CD4-positive, alpha-beta T cell treated with Interferon alpha-2 for 1 hour (primary cell): ENCODE measurements at regions not wholly inside any gene's neighbourhood (a gene's known extent, or its start where the extent isn't known, plus 50 kb on each side); places are given as distances from the start of the nearest gene placed in this dataset.
"Not testable (repeated sequence)": the region's sequence is repeated elsewhere in the genome, so short reads cannot be mapped to it uniquely, and the experiment has no call there.

Experiments used
- DNase-seq, 2 donors: peaks; one replicate each; pipeline ENCODE4 v3.0.0-alpha.2; 2020 to 2022

DNA sequence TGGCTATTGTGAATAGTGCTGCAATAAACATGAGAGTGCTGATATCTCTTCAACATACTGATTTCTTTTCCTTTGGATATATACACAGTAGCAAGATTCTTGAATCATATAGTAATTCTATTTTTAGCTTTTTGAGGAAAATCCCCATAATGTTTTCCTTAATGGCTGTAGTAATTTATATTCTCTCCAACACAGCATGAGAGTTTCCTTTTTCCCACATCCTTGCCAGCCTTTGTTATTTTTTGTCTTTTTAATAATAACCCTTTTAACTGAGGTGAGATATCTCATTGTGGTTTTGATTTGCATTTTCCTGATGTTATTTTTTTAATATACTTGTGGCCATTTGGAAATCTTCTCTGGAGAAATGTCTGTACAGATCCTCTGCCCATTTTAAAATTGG, 132.6 kb downstream of the PRL start:
- DNase-seq: no peak

DNA sequence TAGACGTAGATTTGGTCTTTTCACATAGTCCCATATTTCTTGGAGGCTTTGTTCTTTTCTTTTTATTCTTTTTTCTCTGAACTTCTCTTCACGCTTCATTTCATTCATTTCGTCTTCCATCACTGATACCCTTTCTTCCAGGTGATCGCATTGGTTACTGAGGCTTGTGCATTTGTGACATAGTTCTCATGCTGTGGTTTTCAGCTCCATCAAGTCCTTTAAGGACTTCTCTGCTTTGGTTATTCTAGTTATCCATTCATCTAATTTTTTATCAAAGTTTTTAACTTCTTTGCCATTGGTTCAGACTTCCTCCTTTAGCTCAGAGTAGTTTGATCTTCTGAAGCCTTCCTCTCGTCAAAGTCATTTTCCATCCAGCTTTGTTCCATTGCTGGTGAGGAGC, 125.8 kb downstream of the PRL start:
- not testable (repeated sequence) for DNase-seq

DNA sequence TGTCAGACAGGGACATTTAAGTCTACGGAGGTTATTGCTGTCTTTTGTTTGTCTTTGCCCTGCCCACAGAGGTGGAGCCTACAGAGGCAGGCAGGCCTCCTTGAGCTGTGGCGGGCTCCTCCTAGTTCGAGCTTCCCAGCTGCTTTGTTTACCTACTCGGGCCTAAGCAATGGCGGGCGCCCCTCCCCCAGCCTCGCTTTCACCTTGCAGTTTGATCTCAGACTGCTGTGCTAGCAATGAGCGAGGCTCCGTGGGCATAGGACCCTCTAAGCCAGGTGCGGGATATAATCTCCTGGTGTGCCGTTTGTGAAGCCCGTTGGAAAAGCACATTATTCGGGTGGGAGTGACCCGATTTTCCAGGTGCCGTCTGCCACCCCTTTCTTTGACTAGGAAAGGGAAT, 125.0 kb downstream of the PRL start:
- DNase-seq: not testable (repeated sequence)

DNA sequence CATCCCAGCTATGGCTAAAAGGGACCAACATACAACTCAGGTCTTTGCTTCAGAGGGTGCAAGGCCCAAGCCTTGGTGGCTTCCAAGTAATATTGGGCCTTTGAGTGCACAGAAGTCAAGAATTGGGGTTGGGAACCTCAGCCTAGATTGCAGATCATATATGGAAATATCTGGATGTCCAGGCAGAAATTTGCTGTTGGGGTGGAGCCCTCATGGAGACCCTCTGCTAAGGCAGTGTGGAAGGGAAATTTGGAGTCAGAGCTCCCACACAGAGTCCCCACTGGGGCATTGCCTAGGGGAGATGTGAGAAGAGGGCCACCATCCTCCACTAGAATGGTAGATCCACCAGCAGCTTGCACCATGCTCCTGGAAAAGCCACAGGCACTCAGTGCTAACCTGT, 123.5 kb downstream of the PRL start:
- DNase-seq: no peak

DNA sequence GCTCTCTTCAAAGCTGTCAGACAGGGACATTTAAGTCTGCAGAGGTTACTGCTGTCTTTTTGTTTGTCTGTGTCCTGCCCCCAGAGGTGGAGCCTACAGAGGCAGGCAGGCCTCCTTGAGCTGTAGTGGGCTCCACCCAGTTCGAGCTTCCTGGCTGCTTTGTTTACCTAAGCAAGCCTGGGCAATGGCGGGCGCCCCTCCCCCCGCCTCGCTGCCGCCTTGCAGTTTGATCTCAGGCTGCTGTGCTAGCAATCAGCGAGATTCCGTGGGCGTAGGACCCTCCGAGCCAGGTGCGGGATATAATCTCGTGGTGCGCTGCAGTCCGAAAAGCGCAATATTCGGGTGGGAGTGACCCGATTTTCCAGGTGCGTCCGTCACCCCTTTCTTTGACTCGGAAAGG, 116.6 kb downstream of the PRL start:
- DNase-seq: not testable (repeated sequence)

DNA sequence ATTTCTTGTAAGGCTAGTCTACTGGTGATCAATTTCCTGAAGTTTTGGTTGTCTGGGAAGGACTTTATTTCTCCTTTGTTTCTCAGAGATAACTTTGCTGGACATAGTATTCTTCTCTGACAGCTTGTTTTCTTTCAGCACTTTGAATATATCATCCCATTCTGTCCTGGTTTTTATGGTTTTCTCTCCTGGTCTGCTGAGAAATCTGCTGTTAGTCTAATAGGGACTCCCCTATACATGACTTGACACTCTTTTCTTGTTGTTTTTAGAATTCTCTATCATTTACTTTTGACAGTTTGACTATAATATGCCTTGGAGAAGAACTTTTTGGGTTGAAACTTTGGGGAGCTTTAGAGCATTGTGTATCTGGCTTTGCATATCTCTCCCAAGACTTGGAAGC, 112.5 kb downstream of the PRL start:
- no peak for DNase-seq

DNA sequence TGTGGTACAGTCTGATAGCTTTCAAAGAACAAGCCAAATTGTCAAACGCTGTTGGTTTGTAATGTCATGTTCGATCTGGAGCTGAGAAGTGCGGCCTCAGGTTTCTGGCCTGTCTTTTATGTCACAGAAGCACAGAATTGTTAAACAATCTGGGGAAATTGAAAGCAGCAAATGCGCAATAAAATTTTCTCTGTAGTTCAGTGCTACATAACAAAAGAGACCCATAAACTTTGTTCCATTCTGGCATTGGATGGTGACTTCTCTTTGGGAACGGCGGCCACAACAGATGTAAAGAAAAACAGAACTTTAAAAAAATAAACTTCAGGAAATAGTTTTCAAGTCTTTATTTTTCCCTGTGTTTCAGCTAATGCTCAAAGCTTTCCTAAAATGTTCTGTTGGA, 106.9 kb downstream of the PRL start:
- DNase-seq: no peak

DNA sequence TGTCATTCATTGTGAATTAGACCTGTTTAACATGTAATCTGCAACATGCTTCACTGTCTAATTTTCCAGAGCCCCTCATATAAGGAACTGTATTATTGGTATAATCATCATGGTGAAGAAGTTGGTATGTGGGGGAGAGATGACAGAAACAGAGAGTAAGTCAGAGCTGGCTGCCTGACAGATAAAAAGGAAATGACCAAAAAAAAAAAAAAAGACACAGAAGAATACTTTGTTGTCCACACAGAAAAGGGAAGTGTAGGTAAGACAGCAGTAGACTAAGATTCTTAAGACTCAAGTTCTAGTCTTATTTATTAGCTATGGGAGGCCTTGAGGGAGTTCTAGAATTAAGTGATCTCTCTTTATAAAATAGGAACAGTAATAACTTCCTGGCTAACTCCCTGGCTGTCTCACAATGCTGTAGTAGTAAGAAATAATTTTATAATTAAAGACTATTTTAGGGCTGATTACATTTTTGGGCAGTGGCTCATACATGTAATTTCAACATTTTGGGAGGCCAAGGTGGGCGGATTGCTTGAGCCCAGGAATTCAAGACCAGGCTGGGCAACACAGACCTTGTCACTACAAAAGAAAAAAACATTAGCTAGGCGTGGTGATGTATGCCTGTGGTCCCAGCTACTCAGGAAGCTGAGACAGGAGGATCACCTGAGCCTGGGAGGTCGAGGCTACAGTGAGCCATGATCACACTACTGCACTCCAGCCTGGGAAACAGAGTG, 102.5 kb downstream of the PRL start:
- no peak for DNase-seq

DNA sequence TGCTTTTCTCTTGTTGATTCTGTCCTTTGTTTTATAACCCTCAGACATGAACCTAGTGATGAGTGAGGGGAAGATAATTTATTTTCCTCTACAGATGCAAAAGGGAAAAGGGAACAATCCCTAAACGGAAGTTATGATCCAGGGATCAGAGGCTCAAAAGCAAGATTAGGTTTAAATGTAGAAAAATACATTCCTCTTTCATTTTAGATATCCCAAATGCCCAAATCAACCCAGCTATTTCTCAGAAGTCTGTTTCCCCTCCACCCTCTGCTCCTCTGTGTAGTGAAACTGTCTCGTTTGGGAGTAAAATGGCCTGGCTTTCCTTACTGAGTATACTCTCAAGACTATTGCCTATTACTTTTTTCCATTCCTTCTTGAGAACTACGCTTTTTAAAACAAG, 97.1 kb downstream of the PRL start:
- no peak for DNase-seq

DNA sequence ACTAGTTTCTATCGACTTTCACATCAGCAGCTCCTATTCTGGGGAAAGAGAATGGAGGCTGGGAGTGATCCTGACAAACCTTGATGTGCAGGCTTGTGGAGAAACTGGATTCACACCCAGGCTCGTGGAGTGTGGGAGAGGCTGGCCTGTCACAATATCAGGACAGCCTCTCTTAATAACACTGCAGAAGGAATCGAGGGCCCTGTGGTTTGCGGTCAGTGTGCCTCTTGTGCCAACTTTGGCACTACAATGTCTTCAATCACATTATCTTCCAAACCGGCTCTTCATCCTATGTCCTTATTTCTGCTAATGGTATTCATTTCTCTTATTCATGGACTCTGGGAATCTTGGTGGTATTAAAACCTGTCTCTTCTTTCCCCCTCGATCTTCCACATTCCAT, 92.7 kb downstream of the PRL start:
- DNase-seq: no peak

DNA sequence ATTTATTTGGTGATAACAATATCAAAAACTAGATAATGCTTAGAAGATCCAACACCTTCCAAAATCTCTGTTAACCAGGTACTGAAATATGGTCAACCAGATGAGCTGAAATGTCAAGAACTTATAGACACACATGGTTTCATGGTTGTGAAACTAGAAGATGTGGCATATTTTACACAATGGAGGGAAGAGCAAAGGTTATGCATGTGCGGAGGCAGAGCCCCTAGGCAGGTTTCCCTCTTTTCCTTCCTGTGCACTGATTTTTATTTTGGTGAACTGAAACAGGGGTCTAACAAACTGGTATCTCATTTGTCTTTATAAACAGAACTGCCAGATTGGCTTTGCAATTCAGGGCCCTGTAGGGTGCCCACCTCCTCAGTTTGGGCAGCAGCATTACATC, 91.6 kb downstream of the PRL start:
- no peak for DNase-seq

DNA sequence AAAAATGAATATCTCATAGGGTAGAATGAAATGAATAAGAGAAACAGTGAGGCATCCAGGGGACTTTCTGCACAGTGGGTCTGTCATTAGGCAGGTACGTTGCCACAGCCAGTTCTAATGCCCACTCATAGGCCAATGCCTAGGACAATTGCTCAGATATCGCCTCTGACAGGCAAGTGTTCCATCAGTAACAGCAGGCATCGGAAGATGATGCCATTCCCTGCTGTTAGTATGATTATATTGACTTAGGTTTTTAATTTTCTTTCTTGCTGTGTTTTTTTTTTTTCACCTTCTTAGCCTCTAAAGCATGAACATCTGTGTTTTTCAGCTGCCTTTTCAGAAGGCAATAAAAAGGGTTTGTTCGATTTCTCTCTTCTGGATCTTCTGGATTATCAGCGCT, 90.7 kb downstream of the PRL start:
- no peak for DNase-seq

DNA sequence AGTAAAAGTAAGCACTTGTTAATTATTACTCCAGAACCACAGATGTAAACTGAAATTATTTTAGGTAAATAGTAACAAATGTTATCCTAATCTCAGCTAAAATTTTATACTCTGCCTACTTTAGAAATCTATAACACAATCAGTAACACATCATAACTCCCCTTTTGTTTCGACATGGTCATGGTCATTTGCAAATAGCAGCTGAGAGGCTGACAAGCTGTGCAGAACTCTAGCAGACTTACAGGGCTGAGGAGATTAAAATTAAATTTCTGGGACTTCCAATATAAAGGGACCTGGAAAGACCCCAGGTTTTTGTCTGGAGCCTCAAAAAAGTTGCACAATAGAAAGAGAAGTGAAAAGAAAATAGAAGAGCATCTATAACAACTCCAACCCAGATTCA, 88.8 kb downstream of the PRL start:
- DNase-seq: no peak

DNA sequence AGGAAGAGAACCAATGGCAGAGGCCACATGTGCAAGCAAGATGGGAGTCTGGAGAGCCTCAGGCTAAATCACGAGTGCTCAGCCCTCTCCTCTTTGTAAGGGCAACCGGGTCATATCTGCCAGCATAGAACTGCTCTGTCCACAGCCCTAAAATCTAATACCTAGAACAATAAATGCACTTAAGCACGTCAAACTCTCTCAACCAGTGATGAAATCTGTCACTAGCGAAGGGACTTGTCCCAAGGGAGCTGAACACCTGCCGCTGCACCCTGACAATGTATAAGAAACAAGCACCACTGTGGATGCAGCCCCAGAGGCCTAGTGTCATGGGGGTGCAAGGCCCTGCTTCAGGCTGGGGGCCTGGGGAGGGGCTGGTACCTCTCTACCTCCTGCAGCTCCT, 82.5 kb downstream of the PRL start:
- DNase-seq: no peak

DNA sequence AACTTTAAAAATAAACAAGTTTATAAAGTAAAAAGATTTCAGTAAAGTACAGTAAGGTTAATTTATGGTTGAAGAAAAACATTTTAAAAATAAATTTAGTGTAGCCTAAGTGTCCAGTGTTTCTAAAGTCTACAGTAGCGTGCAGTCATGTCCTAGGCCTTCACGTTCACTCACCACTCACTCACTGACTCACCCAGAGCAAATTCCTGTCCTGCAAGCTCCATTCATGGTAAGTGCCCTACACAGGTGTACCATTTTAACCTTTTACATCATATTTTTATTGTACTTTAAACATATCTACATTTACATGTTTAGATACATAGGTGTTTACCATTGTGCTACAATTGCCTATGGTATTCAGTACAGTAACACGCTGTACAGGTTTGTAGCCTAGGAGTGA, 81.4 kb downstream of the PRL start:
- DNase-seq: not testable (repeated sequence)

DNA sequence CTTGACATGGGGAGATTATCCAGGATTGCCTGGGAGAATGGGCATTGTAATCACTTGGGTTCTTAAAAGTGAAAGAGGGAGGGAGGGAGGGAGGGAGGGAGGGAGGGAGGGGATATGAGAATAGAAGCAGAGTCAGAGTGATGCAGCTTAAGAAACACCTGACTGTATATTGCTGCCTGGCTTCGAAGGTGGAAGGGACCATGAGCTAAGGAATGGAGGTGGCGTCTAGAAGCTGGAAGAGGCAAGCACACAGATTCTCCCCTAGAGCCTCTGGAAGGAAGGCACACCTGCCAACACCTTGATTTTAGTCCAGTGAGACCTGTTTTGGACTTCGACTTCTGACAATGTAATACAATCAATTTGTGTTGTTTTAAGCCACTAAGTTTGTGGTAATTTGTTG, 78.4 kb downstream of the PRL start:
- no peak for DNase-seq

DNA sequence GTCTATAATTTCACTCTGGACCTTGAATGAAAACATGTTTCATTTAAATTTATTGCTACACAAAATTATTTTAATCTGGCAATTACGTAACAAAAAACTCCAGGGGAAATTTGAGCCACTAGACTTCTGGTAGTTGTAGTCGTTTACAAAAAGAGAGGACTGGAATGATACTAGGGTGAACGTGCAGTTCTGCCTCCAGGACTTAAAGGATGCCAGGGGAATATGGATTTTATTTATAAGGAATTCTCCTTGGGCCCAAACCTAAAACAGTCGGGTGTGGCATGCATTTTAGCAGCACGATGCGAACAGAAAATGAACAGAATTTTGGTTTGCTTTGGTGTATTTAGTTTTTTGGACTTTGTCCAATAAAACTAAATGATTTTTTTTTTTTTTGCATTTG, 76.9 kb downstream of the PRL start:
- DNase-seq: no peak

DNA sequence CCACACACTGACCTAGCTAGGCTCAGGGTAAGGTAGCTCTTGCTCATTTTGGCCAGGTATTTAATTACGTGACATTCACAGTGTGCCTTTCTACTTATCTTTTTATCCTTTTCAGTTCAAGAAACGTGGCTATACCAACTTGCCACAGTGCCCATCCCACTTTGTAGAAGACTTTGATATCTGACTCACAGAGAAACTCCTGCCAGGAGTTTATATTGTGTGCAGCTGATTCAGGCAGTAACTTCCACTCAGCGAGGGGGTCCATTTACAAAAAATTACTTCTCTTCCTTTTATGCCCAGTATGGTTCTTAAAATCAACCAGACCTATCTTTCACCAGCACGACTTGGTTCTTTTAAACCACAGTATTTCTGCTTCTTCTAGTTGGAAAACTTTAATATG, 75.6 kb downstream of the PRL start:
- DNase-seq: no peak

DNA sequence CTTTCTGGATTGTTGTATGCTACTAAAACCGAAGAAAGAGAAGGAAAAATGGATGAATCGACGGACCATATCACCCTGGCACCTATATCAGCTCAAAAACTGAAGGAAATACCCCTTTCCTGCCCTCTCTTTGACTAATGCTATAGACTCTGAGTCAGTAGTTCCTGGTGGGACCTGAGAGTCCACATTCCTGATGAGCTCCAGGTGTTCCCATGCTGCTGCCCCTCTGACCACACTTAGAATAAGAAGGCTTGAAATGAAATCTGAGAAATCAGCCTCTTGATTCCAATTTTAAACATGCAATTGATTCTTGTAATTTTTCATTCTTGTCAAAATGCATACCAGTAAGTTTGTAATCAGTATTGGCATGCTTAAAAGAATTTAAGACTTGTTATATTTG, 75.2 kb downstream of the PRL start:
- DNase-seq: no peak

DNA sequence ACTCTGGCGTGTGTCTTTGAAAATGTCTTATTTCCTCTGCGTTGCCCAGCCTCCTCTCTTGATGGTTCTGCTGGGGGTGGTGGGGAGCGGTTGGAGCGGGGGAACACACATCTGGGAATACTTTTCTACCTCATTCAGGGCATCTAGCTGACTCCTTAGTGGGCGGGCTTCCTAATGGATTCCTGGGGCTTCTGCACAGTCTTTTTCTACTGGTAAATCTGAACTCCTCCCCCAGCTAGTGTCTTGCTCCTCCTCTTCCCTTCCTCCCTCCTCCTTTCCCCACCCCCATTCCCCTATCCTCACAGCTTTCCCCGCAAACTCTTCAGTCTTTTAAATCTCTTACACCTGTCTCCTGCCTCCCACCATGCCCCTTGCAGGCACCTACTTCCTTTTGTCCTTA, 74.4 kb downstream of the PRL start:
- DNase-seq: no peak

DNA sequence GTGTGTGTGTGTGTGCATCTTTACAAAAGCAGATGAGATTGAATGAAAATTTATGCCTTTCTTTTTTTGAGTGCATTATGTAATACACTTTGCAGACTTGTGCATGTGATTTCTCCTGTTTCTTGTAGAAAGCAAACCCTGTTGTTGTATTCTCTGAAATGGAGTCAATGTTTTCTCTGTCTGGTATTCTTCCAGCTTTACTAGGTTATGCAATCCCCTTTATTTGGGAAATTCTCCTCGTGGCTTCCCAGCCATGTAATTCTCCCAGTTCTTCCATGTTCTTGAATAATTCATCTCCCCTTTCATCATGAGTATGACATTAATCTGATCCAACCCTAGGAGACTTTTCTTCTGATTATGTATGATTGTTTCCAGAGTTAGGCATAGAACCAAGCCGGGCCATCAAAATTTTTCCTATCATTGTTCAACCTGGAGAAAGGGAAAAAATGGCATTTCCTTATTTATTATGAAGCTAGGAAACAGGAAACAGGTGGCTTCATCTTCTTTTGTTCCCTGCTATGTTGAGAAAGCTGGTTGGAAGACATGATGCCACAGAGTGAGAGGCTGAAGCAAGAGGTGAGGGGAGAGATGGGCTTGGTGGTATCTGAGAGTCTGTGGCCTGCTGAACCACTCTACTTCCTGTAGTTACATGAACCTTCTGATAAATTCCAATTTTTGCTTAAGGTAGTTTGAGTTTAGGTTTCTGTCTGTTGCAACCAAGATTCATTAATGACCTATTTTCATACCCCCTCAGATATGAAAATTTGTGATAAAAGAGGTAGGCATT, 68.8 kb downstream of the PRL start:
- no peak for DNase-seq

DNA sequence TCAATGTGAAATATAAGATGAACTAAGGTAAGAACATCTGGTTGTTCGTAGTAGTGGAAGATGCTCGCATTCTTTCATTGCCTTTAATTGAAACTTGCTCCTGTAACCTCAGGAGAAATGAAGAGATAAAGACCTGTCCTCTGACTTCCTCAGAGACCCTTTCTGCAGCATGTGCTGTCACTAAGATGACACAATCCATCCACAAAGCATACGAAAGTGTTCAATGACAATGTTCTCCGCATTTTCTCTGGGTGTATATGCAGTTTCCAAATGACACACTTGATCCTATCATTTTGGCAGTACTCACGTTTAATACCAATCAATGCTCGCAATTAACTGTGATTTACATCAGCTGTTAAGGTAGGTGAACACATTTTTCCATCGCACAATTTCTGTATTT, 65.8 kb downstream of the PRL start:
- DNase-seq: no peak

DNA sequence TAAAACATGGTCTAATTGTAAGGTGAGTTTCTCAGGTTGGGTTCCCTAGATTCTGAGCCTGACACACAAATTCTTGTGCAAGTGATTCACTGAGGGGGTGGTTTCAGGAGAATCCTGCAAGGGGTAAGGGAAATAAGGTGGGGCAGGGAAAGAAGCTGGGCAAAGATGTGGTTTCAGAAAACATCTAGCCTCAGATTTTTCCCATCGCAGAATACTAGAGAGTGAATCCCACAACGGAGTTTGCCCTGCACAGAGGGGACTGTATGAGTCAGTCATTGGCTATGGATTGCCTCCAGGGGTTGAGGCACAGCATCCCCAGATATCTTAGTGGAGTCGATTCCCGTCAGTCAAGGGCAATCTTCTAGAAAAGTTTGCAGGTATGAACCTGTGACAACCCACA, 65.2 kb downstream of the PRL start:
- no peak for DNase-seq

DNA sequence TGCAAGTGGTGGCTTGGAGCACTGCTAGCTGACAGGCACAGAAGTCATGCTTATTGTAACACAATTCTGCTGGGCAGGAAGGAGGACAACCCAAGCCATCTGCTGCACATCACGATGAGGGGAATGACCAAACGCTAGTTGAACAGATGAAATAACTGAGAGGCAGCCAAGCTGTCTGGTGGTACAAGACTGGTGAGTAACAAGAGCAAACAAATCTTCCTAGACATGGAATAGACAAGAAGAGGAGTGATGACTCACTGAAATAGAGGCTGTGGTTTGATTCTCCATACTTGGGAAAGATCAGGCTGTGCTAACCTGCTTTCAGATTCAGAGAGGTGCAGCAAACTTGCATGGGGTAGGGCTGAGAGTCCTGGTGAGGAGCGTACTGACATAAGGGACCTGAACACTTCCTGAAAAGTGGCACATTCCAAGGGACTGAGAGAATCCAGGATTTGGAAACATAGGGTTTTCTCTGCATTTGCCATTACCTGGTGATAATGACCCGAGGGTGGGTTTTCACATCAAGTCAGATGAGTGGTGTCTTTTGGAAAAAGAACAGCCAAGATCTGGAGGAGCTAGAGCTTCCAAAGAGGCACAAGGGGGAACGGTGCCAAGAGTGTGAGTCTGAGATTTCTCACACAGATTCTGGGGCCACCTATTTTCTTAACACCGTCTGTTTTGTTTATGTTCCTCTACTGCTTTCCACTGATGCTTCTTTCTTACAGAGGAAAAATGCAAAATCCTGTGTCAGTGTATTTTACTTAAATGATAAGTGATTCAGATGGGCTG, 60.0 kb downstream of the PRL start:
- no peak for DNase-seq
